GM04503 (cell line): ENCODE measurements at regions not wholly inside any gene's neighbourhood (a gene's known extent, or its start where the extent isn't known, plus 50 kb on each side); places are given as distances from the start of the nearest gene placed in this dataset.

Experiments used
- DNase-seq: peaks from one replicate; pipeline ENCODE4 v3.0.0-alpha.2; 2012; ENCODE audit warnings: low read depth

GRCh38 chr10:2950546-2950945, 116.8 kb upstream of the PFKP start:
- no peak for DNase-seq

- no peak for DNase-seq
These were observed 117.4 kb upstream of the PFKP start for GRCh38 chr10:2949948-2950354.

- DNase-seq = no peak
These were observed 118.0 kb upstream of the PFKP start for GRCh38 chr10:2949221-2949947.

- DNase-seq = no peak
These were observed 119.1 kb upstream of the PFKP start for GRCh38 chr10:2948127-2948854.

- no peak for DNase-seq
These were observed 122.6 kb upstream of the PFKP start for GRCh38 chr10:2944788-2945187.

GRCh38 chr10:2943932-2944614, 123.3 kb upstream of the PFKP start:
- no peak for DNase-seq

GRCh38 chr10:2942938-2943337, 124.4 kb upstream of the PFKP start:
- DNase-seq = no peak

GRCh38 chr10:2938869-2939268, 128.5 kb upstream of the PFKP start:
- DNase-seq = no peak

GRCh38 chr10:2936816-2937215, 130.5 kb upstream of the PFKP start:
- no peak for DNase-seq

GRCh38 chr10:2935647-2936386, 131.5 kb upstream of the PFKP start:
- no peak for DNase-seq

GRCh38 chr10:2933924-2934323, 133.4 kb upstream of the PFKP start:
- DNase-seq = no peak

- DNase-seq = no peak
These were observed 133.8 kb upstream of the PFKP start for GRCh38 chr10:2933519-2933918.

GRCh38 chr10:2933071-2933470, 134.3 kb upstream of the PFKP start:
- no peak for DNase-seq

- no peak for DNase-seq
These were observed 137.7 kb upstream of the PFKP start for GRCh38 chr10:2929480-2930258.

GRCh38 chr10:2927958-2928840, 139.1 kb upstream of the PFKP start:
- DNase-seq = no peak

GRCh38 chr10:2926918-2927660, 140.3 kb upstream of the PFKP start:
- DNase-seq = no peak

GRCh38 chr10:2925631-2926030, 141.7 kb upstream of the PFKP start:
- DNase-seq = no peak

- DNase-seq = no peak
These were observed 142.9 kb upstream of the PFKP start for GRCh38 chr10:2924431-2924830.

GRCh38 chr10:2921956-2922680, 145.2 kb upstream of the PFKP start:
- DNase-seq = no peak
